Middle frontal gyrus (tissue), 1 donor: ENCODE measurements at regions not wholly inside any gene's neighbourhood (a gene's known extent, or its start where the extent isn't known, plus 50 kb on each side); places are given as distances from the start of the nearest gene placed in this dataset.

Source experiments
- DNase-seq: peaks from one replicate; pipeline ENCODE4 v3.0.0-alpha.2; 2015; ENCODE audit warnings: low spot score; ENCODE audit errors: extremely low spot score

GRCh38 chr18:46407486-46408166 lies 249.4 kb downstream of the LOXHD1 start:
- no peak for DNase-seq

DNA sequence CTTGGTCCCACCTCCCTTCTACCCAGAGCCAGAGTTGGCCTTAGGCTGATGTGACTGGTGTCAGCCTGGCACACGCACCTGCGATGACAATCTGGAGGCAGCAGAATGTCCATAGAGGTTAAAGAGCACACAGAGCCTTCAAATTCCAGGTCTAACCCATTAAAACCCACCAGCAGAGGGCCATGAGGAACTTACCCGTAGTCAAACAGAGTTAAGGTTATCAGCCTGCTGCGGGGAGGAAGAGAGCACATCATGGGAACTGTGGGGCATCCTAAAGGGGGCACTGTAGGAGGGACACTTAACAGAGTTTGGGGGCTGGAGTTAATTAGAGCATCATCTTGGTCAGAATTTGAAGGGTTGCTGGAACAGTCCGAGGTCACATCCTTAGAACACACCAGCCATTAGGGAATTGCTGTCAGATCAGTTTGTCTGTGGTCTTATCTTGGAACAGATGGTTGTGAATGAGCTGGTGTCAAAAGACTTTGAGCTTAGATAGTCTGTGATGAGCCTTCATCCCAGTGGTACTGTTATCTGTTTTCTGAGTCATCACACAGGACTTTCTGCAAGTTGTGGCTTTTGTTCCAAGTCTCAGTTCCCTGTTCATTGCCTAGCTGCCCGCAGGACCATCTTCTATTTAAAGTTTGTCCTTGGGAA lies 248.6 kb downstream of the LOXHD1 start:
- no peak for DNase-seq

- DNase-seq = no peak
Measured at GRCh38 chr18:46411191-46411828, 245.7 kb downstream of the LOXHD1 start.

- DNase-seq = no peak
Measured at GRCh38 chr18:46411867-46412690, 244.9 kb downstream of the LOXHD1 start.

DNA sequence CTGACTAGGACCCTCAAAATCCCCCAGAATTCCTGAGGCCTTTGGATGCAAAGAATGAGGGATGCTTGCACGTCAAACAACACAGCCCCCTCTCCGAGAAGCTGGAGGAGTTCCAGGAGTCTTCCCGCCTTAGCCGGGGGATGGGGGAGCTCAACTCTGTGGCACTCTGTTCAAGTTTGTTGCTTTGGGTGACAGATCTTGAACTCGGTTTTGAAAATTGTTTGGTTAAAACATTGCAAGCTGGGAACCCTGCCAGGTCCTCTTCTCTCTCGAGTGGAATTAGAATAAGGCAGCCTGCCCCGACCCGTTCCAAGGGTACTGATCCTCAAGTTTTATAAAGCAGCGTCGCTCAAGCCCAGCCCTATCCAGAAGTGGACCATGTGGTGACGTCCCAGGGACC lies 244.1 kb downstream of the LOXHD1 start:
- DNase-seq = no peak

GRCh38 chr18:46413684-46414083 lies 243.3 kb downstream of the LOXHD1 start:
- DNase-seq = no peak

- DNase-seq = no peak
Measured at GRCh38 chr18:46414863-46415262, 242.2 kb downstream of the LOXHD1 start.

- no peak for DNase-seq
Measured at GRCh38 chr18:46415532-46416252, 241.3 kb downstream of the LOXHD1 start.

DNA sequence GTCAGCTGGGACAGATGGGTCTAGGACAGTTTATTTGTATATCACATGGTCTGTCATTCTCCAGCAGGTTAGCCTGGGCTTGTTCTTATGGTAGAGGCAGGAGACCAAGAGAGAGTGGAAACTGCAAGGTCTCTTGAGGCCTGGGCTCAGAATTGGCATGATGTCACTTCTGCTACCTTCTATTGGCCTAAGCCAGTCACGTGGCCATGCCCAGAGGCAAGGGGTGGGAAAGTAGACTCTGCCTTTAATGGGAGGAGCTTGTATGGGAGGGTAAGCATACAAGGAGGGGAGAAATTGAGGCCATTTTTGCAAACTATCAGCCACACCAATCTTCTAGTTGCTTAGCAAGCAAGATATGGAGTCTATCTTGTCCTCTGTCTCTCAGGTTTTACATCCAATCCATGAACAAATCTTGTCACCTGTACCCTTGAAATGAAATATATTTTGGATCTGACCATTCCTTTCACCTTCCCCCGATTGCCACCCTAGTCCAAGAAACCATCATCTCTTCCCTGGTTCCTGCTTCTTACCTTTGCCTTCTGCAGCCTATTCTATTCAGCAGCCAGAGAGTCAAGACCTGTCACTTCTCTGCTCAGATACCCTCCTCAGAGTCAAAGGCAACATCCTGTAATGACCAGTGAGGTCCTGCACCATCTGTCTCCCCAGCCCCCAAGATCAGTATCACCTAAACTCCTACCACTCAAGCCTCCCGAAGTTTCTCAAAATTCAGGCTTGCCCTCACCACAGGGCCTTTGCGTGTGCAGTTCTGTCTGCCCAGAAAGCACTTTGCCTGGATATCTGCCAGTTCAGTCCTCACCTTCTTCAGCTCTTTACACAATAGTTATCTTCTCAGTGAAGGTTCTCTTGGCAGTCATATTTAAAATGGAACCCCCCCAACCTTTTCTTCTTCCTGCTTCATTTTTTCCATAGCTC lies 240.0 kb downstream of the LOXHD1 start:
- no peak for DNase-seq

- no peak for DNase-seq
Measured at GRCh38 chr18:46418663-46419260, 238.3 kb downstream of the LOXHD1 start.

DNA sequence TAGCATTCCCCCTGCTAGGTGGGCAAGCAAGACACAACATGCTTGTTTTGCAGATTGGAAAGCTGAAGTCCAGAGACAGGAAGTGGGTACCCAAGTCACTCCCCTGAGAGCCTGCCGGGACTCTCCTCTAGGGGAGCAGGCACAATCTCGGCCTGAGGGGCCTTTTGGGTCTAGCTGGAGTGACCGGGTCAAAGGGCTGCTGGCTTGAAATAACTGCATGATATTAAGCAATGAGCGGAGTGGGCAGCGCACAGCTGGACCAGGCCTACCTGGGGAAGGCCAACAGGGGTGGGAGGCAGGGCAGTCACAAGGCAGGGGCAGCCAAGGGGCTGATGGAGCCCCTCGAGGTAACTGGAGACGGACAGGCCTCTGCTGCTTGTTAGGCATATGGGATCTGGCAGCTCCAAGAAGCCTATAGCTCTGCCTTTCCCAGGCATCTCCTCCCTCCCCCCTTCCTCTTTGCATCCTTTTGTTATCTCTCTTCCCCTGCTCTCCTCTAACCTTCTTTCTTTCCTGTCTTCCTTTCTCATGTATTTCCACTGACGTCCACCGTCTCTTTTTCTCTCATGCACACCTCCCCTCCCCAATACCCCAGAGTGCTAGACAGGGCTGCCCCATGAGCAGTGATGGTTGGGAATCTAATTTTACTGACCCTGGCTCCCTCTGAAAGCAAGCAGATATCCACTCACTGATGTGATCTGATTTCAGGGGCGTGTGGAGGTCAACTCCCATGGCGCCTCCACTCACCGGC lies 237.5 kb downstream of the LOXHD1 start:
- no peak for DNase-seq

DNA sequence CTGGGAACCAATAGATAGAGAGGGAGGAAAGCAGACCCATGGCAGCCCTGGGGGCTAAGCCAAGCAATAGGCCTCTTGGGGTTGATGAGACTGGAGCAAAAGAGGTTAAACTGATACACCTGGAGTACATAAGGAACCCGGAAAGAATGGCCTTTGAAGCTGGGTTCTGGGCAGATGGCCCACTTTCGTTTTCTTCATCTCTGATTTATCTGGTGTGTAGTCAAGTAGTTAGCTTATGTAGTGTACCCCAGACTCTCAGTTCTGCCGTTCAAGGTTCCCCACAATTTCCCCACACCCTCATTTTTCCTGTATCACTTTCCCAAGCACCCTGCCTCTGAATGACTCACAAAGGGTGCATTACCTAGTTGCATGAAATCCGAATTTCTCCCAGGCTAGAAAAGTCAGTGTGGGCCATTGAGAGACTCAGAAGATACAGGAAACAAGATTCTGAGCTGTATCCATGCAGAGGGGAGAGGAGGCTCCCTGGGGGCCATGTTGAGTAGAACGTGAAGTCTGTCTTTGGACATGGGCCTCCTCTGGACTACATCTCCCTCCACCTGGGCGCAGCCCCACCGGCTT lies 235.0 kb downstream of the LOXHD1 start:
- DNase-seq = no peak

- DNase-seq = no peak
Measured at GRCh38 chr18:46422552-46423055, 234.4 kb downstream of the LOXHD1 start.

GRCh38 chr18:46423226-46423805 lies 233.7 kb downstream of the LOXHD1 start:
- DNase-seq = no peak

GRCh38 chr18:46424898-46425297 lies 232.1 kb downstream of the LOXHD1 start:
- DNase-seq = no peak

DNA sequence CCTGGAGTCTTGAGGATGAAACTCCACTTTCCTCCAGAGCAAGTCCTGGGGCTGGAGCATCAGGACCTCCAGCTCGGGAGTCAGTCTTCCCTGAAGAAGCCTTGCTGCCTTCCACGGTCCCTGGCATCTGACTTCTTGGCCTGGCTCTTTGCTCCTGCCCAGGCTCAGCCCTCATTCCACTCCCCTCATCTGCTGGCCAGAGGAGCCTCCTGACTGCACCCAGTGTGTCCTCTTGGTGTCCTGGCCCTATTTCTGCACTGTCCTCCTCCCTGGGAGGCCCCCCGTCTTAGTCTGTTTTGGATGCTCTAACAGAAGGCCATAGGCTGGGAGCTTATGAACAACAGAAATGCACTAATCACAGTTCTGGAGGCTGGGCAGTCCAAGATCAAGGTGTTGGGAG lies 231.5 kb downstream of the LOXHD1 start:
- DNase-seq = no peak

DNA sequence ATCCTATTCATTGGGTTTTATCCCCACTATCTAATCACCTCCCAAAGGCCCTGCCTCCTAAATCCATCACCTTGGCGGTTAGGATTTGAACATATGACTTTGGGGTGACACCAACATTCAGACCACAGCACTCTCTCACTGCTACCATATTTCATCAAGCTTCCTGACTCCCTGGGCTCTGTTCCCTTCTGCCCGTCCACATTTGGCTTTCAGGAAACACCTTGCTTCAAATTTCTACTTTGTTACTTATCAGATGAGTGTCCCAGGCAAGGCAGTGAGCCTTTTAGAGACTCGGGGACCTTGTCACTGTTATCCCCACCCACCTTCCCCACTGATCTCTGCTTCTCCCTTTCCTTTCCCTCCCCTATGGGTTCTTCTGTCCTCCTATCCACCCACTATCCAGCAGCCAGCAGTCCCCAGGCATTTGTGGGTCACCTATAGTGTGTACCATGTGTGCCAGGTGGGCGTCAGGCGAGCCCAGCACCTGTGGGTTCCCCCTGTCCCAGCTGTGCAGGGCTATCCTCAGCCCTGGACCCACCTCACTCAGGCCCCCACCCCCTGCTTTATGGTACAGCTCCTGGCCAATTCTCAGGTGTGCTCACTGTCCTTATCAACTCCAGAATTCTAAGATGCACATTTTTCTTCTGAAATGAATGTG lies 230.9 kb downstream of the LOXHD1 start:
- DNase-seq = no peak

DNA sequence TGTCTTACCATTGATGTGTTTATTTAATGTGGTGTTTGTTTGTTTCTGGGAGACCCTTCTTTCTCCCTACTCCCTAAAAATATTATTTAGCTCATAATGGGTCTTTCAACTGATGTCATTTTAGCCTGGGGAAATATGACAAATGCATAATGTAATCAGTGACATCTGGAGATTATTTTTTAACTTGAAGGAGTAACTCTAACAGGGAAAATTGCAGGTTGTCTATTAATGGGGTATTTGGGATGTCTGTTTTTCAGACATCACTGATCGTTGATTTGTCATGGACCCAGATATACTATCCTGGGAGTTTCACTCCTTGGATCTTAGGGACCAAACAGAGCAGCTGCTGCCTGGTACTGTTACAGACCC lies 230.4 kb downstream of the LOXHD1 start:
- DNase-seq = no peak
